BLaER1 treated with 17β-estradiol and CSF1 and Interleukin-3, amounts not matched to agents 10 nM and 100 nM (cell line): ENCODE measurements at regions not wholly inside any gene's neighbourhood (a gene's known extent, or its start where the extent isn't known, plus 50 kb on each side); places are given as distances from the start of the nearest gene placed in this dataset.
A peak's percentile ranks its signal among the peaks of the same experiment; 100 is the strongest.

Experiments used
- H3K27ac ChIP-seq, 11 experiments: shearing (Covaris generic); formaldehyde crosslinking; 2 replicates each; pipeline ENCODE4 v1.8.1; 2022
- H3K27me3 ChIP-seq, 11 experiments: shearing (Covaris generic); formaldehyde crosslinking; 2 replicates each; pipeline ENCODE4 v1.8.1; 2022
- H3K36me3 ChIP-seq, 11 experiments: shearing (Covaris generic); formaldehyde crosslinking; 2 replicates each; pipeline ENCODE4 v1.8.1; 2022
- H3K4me1 ChIP-seq, 10 experiments: shearing (Covaris generic); formaldehyde crosslinking; 2 replicates each; pipeline ENCODE4 v1.8.1; 2022
- H3K4me2 ChIP-seq, 11 experiments: shearing (Covaris generic); formaldehyde crosslinking; 2 replicates each; pipeline ENCODE4 v1.8.1; 2022
- H3K4me3 ChIP-seq, 10 experiments: shearing (Covaris generic); formaldehyde crosslinking; 2 replicates each; pipeline ENCODE4 v1.8.1; 2022
- H3K9ac ChIP-seq, 11 experiments: shearing (Covaris generic); formaldehyde crosslinking; 2 replicates each; pipeline ENCODE4 v1.8.1; 2022
- H3K9me3 ChIP-seq, 11 experiments: shearing (Covaris generic); formaldehyde crosslinking; replicated peaks in 1 of 11; 2 replicates each; pipeline ENCODE4 v1.8.1; 2022
- H4K20me1 ChIP-seq, 11 experiments: shearing (Covaris generic); formaldehyde crosslinking; 2 replicates each; pipeline ENCODE4 v1.8.1; 2022
- Cebpa-rat ChIP-seq, 11 experiments: shearing (Covaris generic); IDR thresholded peaks; 2 replicates each; pipeline ENCODE4 v1.8.1; 2022

GRCh38 chr18:2433366-2433765 lies 137.9 kb downstream of the METTL4 start:
- H3K4me2 ChIP-seq: no peak overlapping the region
- peaks cover 0 to 7% (median 0%) of the 10 kb centered on the region in 11 experiments; a peak in 2 of 22 replicates for H3K36me3 ChIP-seq
- H3K4me1 ChIP-seq: peaks cover 0 to 13% (median 2%) of the 10 kb centered on the region in 10 experiments; a peak in 11 of 20 replicates
- H3K27me3 ChIP-seq: no peaks in the 10 kb centered on the region
- no peaks in the 10 kb centered on the region for H4K20me1 ChIP-seq
- no peak overlapping the region for H3K9ac ChIP-seq
- H3K4me3 ChIP-seq: no peak overlapping the region
- H3K27ac ChIP-seq: no peak overlapping the region
- peaks cover 23 to 66% (median 40%) of the 10 kb centered on the region in 11 experiments for H3K9me3 ChIP-seq
- TF ChIP-seq Cebpa-rat (IDR thresholded peaks at IDR 0.05): no peak

GRCh38 chr18:2441544-2441943 lies 129.8 kb downstream of the METTL4 start:
- no peak for TF ChIP-seq Cebpa-rat (IDR thresholded peaks at IDR 0.05)
- no peaks in the 10 kb centered on the region for H3K27me3 ChIP-seq
- peak overlapping the region in 5 of 10 experiments; percentile 2 to 20 (median 7); a peak in 4 of 20 replicates for H3K4me3 ChIP-seq
- H3K4me2 ChIP-seq: no peak overlapping the region
- H3K27ac ChIP-seq: no peak overlapping the region
- no peaks in the 10 kb centered on the region for H4K20me1 ChIP-seq
- no peak overlapping the region for H3K9ac ChIP-seq
- peaks cover 0 to 9% (median 4%) of the 10 kb centered on the region in 11 experiments; a peak in 5 of 22 replicates for H3K36me3 ChIP-seq
- H3K4me1 ChIP-seq: peaks cover 23 to 40% (median 36%) of the 10 kb centered on the region in 10 experiments
- peaks cover 29 to 71% (median 51%) of the 10 kb centered on the region in 11 experiments for H3K9me3 ChIP-seq

- H3K9me3 ChIP-seq: peaks cover 31 to 72% (median 54%) of the 10 kb centered on the region in 11 experiments
- TF ChIP-seq Cebpa-rat (IDR thresholded peaks at IDR 0.05): no peak
- no peaks in the 10 kb centered on the region for H4K20me1 ChIP-seq
- H3K27ac ChIP-seq: no peak overlapping the region
- H3K4me3 ChIP-seq: peak overlapping the region in 5 of 10 experiments; percentile 2 to 20 (median 7); a peak in 2 of 20 replicates
- H3K4me1 ChIP-seq: peaks cover 23 to 40% (median 36%) of the 10 kb centered on the region in 10 experiments
- no peaks in the 10 kb centered on the region for H3K27me3 ChIP-seq
- H3K9ac ChIP-seq: no peak overlapping the region
- H3K36me3 ChIP-seq: peaks cover 0 to 9% (median 4%) of the 10 kb centered on the region in 11 experiments; a peak in 5 of 22 replicates
- H3K4me2 ChIP-seq: no peak overlapping the region
Observed at GRCh38 chr18:2442006-2442405, 129.3 kb downstream of the METTL4 start.

GRCh38 chr18:2442726-2443275 lies 128.5 kb downstream of the METTL4 start:
- Histone ChIP-seq H3K4me3 (no peak overlapping the region), H3K4me2 (no peak overlapping the region), H3K36me3 (peaks cover 0 to 9% (median 4%) of the 10 kb centered on the region in 11 experiments; a peak in 5 of 22 replicates), H3K4me1 (peaks cover 23 to 40% (median 36%) of the 10 kb centered on the region in 10 experiments), H3K27ac (no peak overlapping the region), H3K9me3 (peaks cover 31 to 73% (median 62%) of the 10 kb centered on the region in 11 experiments), H3K9ac (no peak overlapping the region), H4K20me1 (no peaks in the 10 kb centered on the region), H3K27me3 (no peaks in the 10 kb centered on the region)
- no peak for TF ChIP-seq Cebpa-rat (IDR thresholded peaks at IDR 0.05)

- Histone ChIP-seq H3K4me1 (peaks cover 20 to 33% (median 25%) of the 10 kb centered on the region in 10 experiments), H3K27ac (no peak overlapping the region), H3K9me3 (peaks cover 31 to 71% (median 62%) of the 10 kb centered on the region in 11 experiments), H3K4me3 (peak overlapping the region in 1 of 10 experiments; percentile 1; a peak in 1 of 20 replicates), H3K4me2 (peak overlapping the region; percentile 10 to 50 (median 41); a peak in 18 of 22 replicates), H4K20me1 (no peaks in the 10 kb centered on the region), H3K36me3 (peaks cover 0 to 9% (median 4%) of the 10 kb centered on the region in 11 experiments; a peak in 5 of 22 replicates), H3K9ac (no peak overlapping the region), H3K27me3 (no peaks in the 10 kb centered on the region)
- TF ChIP-seq Cebpa-rat (IDR thresholded peaks at IDR 0.05): no peak
Observed at GRCh38 chr18:2444201-2444875, 127.0 kb downstream of the METTL4 start.

- H3K27ac ChIP-seq: peak overlapping the region in 2 of 11 experiments; percentile 28 to 29; a peak in 3 of 22 replicates
- no peak for TF ChIP-seq Cebpa-rat (IDR thresholded peaks at IDR 0.05)
Observed at GRCh38 chr18:2448565-2449151, 122.6 kb downstream of the METTL4 start.

GRCh38 chr18:2451556-2451955 lies 119.7 kb downstream of the METTL4 start:
- Histone ChIP-seq H3K27me3 (no peaks in the 10 kb centered on the region), H3K36me3 (no peaks in the 10 kb centered on the region), H3K4me1 (peaks cover 0 to 11% (median 0%) of the 10 kb centered on the region in 10 experiments; a peak in 1 of 20 replicates), H3K9ac (no peak overlapping the region), H3K4me3 (no peak overlapping the region), H3K9me3 (peaks cover 13 to 39% (median 33%) of the 10 kb centered on the region in 11 experiments; a peak in 21 of 22 replicates), H3K4me2 (no peak overlapping the region), H4K20me1 (no peaks in the 10 kb centered on the region), H3K27ac (no peak overlapping the region)
- no peak for TF ChIP-seq Cebpa-rat (IDR thresholded peaks at IDR 0.05)

More at GRCh38 chr18:2448565-2449151, 122.6 kb downstream of the METTL4 start:
- Histone ChIP-seq H3K27me3 (no peaks in the 10 kb centered on the region), H3K9ac (no peak overlapping the region), H3K4me3 (no peak overlapping the region), H3K9me3 (peaks cover 5 to 44% (median 33%) of the 10 kb centered on the region in 11 experiments; a peak in 20 of 22 replicates), H3K4me2 (peak overlapping the region in 1 of 11 experiments; percentile 23; a peak in 2 of 22 replicates), H4K20me1 (no peaks in the 10 kb centered on the region), H3K4me1 (peaks cover 7 to 20% (median 9%) of the 10 kb centered on the region in 10 experiments; a peak in 19 of 20 replicates), H3K36me3 (no peaks in the 10 kb centered on the region)

GRCh38 chr18:2459886-2460285 lies 111.4 kb downstream of the METTL4 start:
- TF ChIP-seq Cebpa-rat (IDR thresholded peaks at IDR 0.05): no peak
- H3K4me2 ChIP-seq: no peak overlapping the region
- H3K36me3 ChIP-seq: no peaks in the 10 kb centered on the region
- H3K4me1 ChIP-seq: no peaks in the 10 kb centered on the region
- peaks cover 22 to 45% (median 36%) of the 10 kb centered on the region in 11 experiments for H3K9me3 ChIP-seq
- H3K27me3 ChIP-seq: no peaks in the 10 kb centered on the region
- no peaks in the 10 kb centered on the region for H4K20me1 ChIP-seq
- H3K27ac ChIP-seq: no peak overlapping the region
- no peak overlapping the region for H3K4me3 ChIP-seq
- H3K9ac ChIP-seq: no peak overlapping the region

GRCh38 chr18:2466978-2467377 lies 104.3 kb downstream of the METTL4 start:
- no peaks in the 10 kb centered on the region for H3K27me3 ChIP-seq
- no peak overlapping the region for H3K9ac ChIP-seq
- H3K9me3 ChIP-seq: peaks cover 0 to 15% (median 0%) of the 10 kb centered on the region in 11 experiments; a peak in 10 of 22 replicates
- no peak overlapping the region for H3K27ac ChIP-seq
- H4K20me1 ChIP-seq: no peaks in the 10 kb centered on the region
- no peak overlapping the region for H3K4me2 ChIP-seq
- H3K4me3 ChIP-seq: no peak overlapping the region
- no peak for TF ChIP-seq Cebpa-rat (IDR thresholded peaks at IDR 0.05)
- H3K4me1 ChIP-seq: no peaks in the 10 kb centered on the region
- H3K36me3 ChIP-seq: no peaks in the 10 kb centered on the region
